ENCODE measurements at regions not wholly inside any gene's neighbourhood (a gene's known extent, or its start where the extent isn't known, plus 50 kb on each side); places are given as distances from the start of the nearest gene placed in this dataset.

- no peak overlapping the region for H3K4me3 Mint-ChIP-seq (ENCODE audit: unreplicated experiment)
- no peaks in the 10 kb centered on the region for H3K4me1 Mint-ChIP-seq (ENCODE audit: low read depth)
- H3K27ac Mint-ChIP-seq (ENCODE audit: unreplicated experiment), result no peak overlapping the region
- DNase-seq (ENCODE audit: low spot score), result no peak
- H3K9me3 Mint-ChIP-seq (ENCODE audit: low read depth), result no peaks in the 10 kb centered on the region
- TF ChIP-seq CTCF (IDR thresholded peaks at IDR 0.05), result no peak
- no peaks in the 10 kb centered on the region for H3K27me3 Mint-ChIP-seq (ENCODE audit: low read depth)
- no peaks in the 10 kb centered on the region for H3K36me3 Mint-ChIP-seq (ENCODE audit: low read depth)
Measured at GRCh38 chr14:49310298-49310697, 275.9 kb downstream of the RPS29 start.

GRCh38 chr14:49306152-49306751, 279.9 kb downstream of the RPS29 start:
- H3K36me3 Mint-ChIP-seq (ENCODE audit: low read depth), result no peaks in the 10 kb centered on the region
- no peak for DNase-seq (ENCODE audit: low spot score)
- H3K27me3 Mint-ChIP-seq (ENCODE audit: low read depth), result no peaks in the 10 kb centered on the region

GRCh38 chr14:49303946-49304516, 282.1 kb downstream of the RPS29 start:
- Mint-ChIP-seq H3K27ac (ENCODE audit: unreplicated experiment) (no peak overlapping the region), H3K4me1 (ENCODE audit: low read depth) (no peaks in the 10 kb centered on the region), H3K9me3 (ENCODE audit: low read depth) (peaks cover 7% of the 10 kb centered on the region), H3K27me3 (ENCODE audit: low read depth) (no peaks in the 10 kb centered on the region), H3K36me3 (ENCODE audit: low read depth) (no peaks in the 10 kb centered on the region), H3K4me3 (ENCODE audit: unreplicated experiment) (no peak overlapping the region)
- no peak for DNase-seq (ENCODE audit: low spot score)
- TF ChIP-seq CTCF (IDR thresholded peaks at IDR 0.05), result no peak

More at GRCh38 chr14:49306152-49306751, 279.9 kb downstream of the RPS29 start:
- Mint-ChIP-seq H3K4me1 (ENCODE audit: low read depth) (no peaks in the 10 kb centered on the region), H3K27ac (ENCODE audit: unreplicated experiment) (no peak overlapping the region), H3K9me3 (ENCODE audit: low read depth) (peaks cover 7% of the 10 kb centered on the region), H3K4me3 (ENCODE audit: unreplicated experiment) (no peak overlapping the region)
- peak; percentile 75 for TF ChIP-seq CTCF (IDR thresholded peaks at IDR 0.05)

GRCh38 chr14:49297102-49297501, 289.1 kb downstream of the RPS29 start:
- Mint-ChIP-seq H3K27ac (ENCODE audit: unreplicated experiment) (no peak overlapping the region), H3K4me1 (ENCODE audit: low read depth) (no peaks in the 10 kb centered on the region), H3K4me3 (ENCODE audit: unreplicated experiment) (no peak overlapping the region), H3K9me3 (ENCODE audit: low read depth) (peaks cover 2% of the 10 kb centered on the region), H3K27me3 (ENCODE audit: low read depth) (no peaks in the 10 kb centered on the region), H3K36me3 (ENCODE audit: low read depth) (no peaks in the 10 kb centered on the region)
- DNase-seq (ENCODE audit: low spot score), result no peak
- no peak for TF ChIP-seq CTCF (IDR thresholded peaks at IDR 0.05)

GRCh38 chr14:49294621-49295148, 291.5 kb downstream of the RPS29 start:
- H3K9me3 Mint-ChIP-seq (ENCODE audit: low read depth), result no peaks in the 10 kb centered on the region

More at GRCh38 chr14:49294621-49295148, 291.5 kb downstream of the RPS29 start:
- no peaks in the 10 kb centered on the region for H3K27me3 Mint-ChIP-seq (ENCODE audit: low read depth)
- H3K36me3 Mint-ChIP-seq (ENCODE audit: low read depth), result no peaks in the 10 kb centered on the region
- H3K4me1 Mint-ChIP-seq (ENCODE audit: low read depth), result no peaks in the 10 kb centered on the region
- no peak for DNase-seq (ENCODE audit: low spot score)
- H3K4me3 Mint-ChIP-seq (ENCODE audit: unreplicated experiment), result no peak overlapping the region
- TF ChIP-seq CTCF (IDR thresholded peaks at IDR 0.05), result no peak
- H3K27ac Mint-ChIP-seq (ENCODE audit: unreplicated experiment), result no peak overlapping the region

Data from chondrocyte (in vitro differentiated cells).